ENCODE measurements at regions not wholly inside any gene's neighbourhood (a gene's known extent, or its start where the extent isn't known, plus 50 kb on each side); places are given as distances from the start of the nearest gene placed in this dataset.

- Histone ChIP-seq H3K4me1 (ENCODE audit: insufficient read depth, low read length) (peaks cover 20% of the 10 kb centered on the region), H3K9me3 (ENCODE audit: low read length) (no peaks in the 10 kb centered on the region), H3K36me3 (ENCODE audit: insufficient read depth, low read length) (no peaks in the 10 kb centered on the region), H3K27me3 (ENCODE audit: insufficient read depth, low read length) (no peaks in the 10 kb centered on the region), H2AFZ (ENCODE audit: low read depth, low read length) (no peak overlapping the region), H3K4me3 (ENCODE audit: low read length) (no peak overlapping the region)
These were observed 501.6 kb downstream of the MAT2B start for GRCh38 chr5:164007064-164007463.

- H3K4me3 ChIP-seq (ENCODE audit: low read length), result no peak overlapping the region
- no peaks in the 10 kb centered on the region for H3K9me3 ChIP-seq (ENCODE audit: low read length)
- no peaks in the 10 kb centered on the region for H3K27me3 ChIP-seq (ENCODE audit: insufficient read depth, low read length)
These were observed 504.2 kb downstream of the MAT2B start for GRCh38 chr5:164009621-164010020.

GRCh38 chr5:164010900-164011299 is 505.5 kb downstream of the MAT2B start:
- H3K27me3 ChIP-seq (ENCODE audit: insufficient read depth, low read length), result no peaks in the 10 kb centered on the region
- no peak overlapping the region for H3K4me3 ChIP-seq (ENCODE audit: low read length)
- no peaks in the 10 kb centered on the region for H3K9me3 ChIP-seq (ENCODE audit: low read length)
- no peak overlapping the region for H2AFZ ChIP-seq (ENCODE audit: low read depth, low read length)
- H3K36me3 ChIP-seq (ENCODE audit: insufficient read depth, low read length), result no peaks in the 10 kb centered on the region
- H3K4me1 ChIP-seq (ENCODE audit: insufficient read depth, low read length), result peaks cover 12% of the 10 kb centered on the region

More at GRCh38 chr5:164009621-164010020, 504.2 kb downstream of the MAT2B start:
- Histone ChIP-seq H3K4me1 (ENCODE audit: insufficient read depth, low read length) (peaks cover 12% of the 10 kb centered on the region), H2AFZ (ENCODE audit: low read depth, low read length) (no peak overlapping the region), H3K36me3 (ENCODE audit: insufficient read depth, low read length) (no peaks in the 10 kb centered on the region)

GRCh38 chr5:164012371-164012770 is 507.0 kb downstream of the MAT2B start:
- Histone ChIP-seq H3K9me3 (ENCODE audit: low read length) (no peaks in the 10 kb centered on the region), H3K27me3 (ENCODE audit: insufficient read depth, low read length) (no peaks in the 10 kb centered on the region), H3K36me3 (ENCODE audit: insufficient read depth, low read length) (no peaks in the 10 kb centered on the region), H2AFZ (ENCODE audit: low read depth, low read length) (no peak overlapping the region), H3K4me3 (ENCODE audit: low read length) (no peak overlapping the region), H3K4me1 (ENCODE audit: insufficient read depth, low read length) (peaks cover 12% of the 10 kb centered on the region)

GRCh38 chr5:164013077-164013670 is 507.8 kb downstream of the MAT2B start:
- Histone ChIP-seq H3K27me3 (ENCODE audit: insufficient read depth, low read length) (no peaks in the 10 kb centered on the region), H3K4me1 (ENCODE audit: insufficient read depth, low read length) (peaks cover 12% of the 10 kb centered on the region), H3K9me3 (ENCODE audit: low read length) (no peaks in the 10 kb centered on the region), H3K4me3 (ENCODE audit: low read length) (no peak overlapping the region), H3K36me3 (ENCODE audit: insufficient read depth, low read length) (no peaks in the 10 kb centered on the region), H2AFZ (ENCODE audit: low read depth, low read length) (no peak overlapping the region)

GRCh38 chr5:164020116-164020515 is 514.7 kb downstream of the MAT2B start:
- Histone ChIP-seq H3K27me3 (ENCODE audit: insufficient read depth, low read length) (no peaks in the 10 kb centered on the region), H3K9me3 (ENCODE audit: low read length) (no peaks in the 10 kb centered on the region), H2AFZ (ENCODE audit: low read depth, low read length) (no peak overlapping the region), H3K36me3 (ENCODE audit: insufficient read depth, low read length) (no peaks in the 10 kb centered on the region), H3K4me1 (ENCODE audit: insufficient read depth, low read length) (no peaks in the 10 kb centered on the region), H3K4me3 (ENCODE audit: low read length) (no peak overlapping the region)

GRCh38 chr5:164027738-164028137 is 522.3 kb downstream of the MAT2B start:
- no peak overlapping the region for H2AFZ ChIP-seq (ENCODE audit: low read depth, low read length)
- H3K9me3 ChIP-seq (ENCODE audit: low read length), result no peaks in the 10 kb centered on the region
- H3K27me3 ChIP-seq (ENCODE audit: insufficient read depth, low read length), result no peaks in the 10 kb centered on the region
- no peak overlapping the region for H3K4me3 ChIP-seq (ENCODE audit: low read length)
- H3K4me1 ChIP-seq (ENCODE audit: insufficient read depth, low read length), result no peaks in the 10 kb centered on the region
- no peaks in the 10 kb centered on the region for H3K36me3 ChIP-seq (ENCODE audit: insufficient read depth, low read length)

GRCh38 chr5:164038128-164038783 is 532.8 kb downstream of the MAT2B start:
- H3K36me3 ChIP-seq (ENCODE audit: insufficient read depth, low read length), result no peaks in the 10 kb centered on the region
- no peak overlapping the region for H2AFZ ChIP-seq (ENCODE audit: low read depth, low read length)
- no peaks in the 10 kb centered on the region for H3K9me3 ChIP-seq (ENCODE audit: low read length)
- H3K4me1 ChIP-seq (ENCODE audit: insufficient read depth, low read length), result no peaks in the 10 kb centered on the region
- H3K27me3 ChIP-seq (ENCODE audit: insufficient read depth, low read length), result no peaks in the 10 kb centered on the region
- H3K4me3 ChIP-seq (ENCODE audit: low read length), result no peak overlapping the region

- Histone ChIP-seq H3K36me3 (ENCODE audit: insufficient read depth, low read length) (no peaks in the 10 kb centered on the region), H3K4me3 (ENCODE audit: low read length) (no peak overlapping the region), H3K4me1 (ENCODE audit: insufficient read depth, low read length) (no peaks in the 10 kb centered on the region), H3K27me3 (ENCODE audit: insufficient read depth, low read length) (no peaks in the 10 kb centered on the region), H2AFZ (ENCODE audit: low read depth, low read length) (no peak overlapping the region), H3K9me3 (ENCODE audit: low read length) (no peaks in the 10 kb centered on the region)
These were observed 535.7 kb downstream of the MAT2B start for GRCh38 chr5:164041105-164041504.

GRCh38 chr5:164048359-164048926 is 543.0 kb downstream of the MAT2B start:
- Histone ChIP-seq H3K27me3 (ENCODE audit: insufficient read depth, low read length) (no peaks in the 10 kb centered on the region), H3K36me3 (ENCODE audit: insufficient read depth, low read length) (no peaks in the 10 kb centered on the region), H3K9me3 (ENCODE audit: low read length) (no peaks in the 10 kb centered on the region)

GRCh38 chr5:164051745-164052144 is 546.3 kb downstream of the MAT2B start:
- Histone ChIP-seq H3K27me3 (ENCODE audit: insufficient read depth, low read length) (no peaks in the 10 kb centered on the region), H3K4me1 (ENCODE audit: insufficient read depth, low read length) (no peaks in the 10 kb centered on the region), H3K36me3 (ENCODE audit: insufficient read depth, low read length) (no peaks in the 10 kb centered on the region), H3K9me3 (ENCODE audit: low read length) (no peaks in the 10 kb centered on the region), H2AFZ (ENCODE audit: low read depth, low read length) (no peak overlapping the region), H3K4me3 (ENCODE audit: low read length) (no peak overlapping the region)

More at GRCh38 chr5:164048359-164048926, 543.0 kb downstream of the MAT2B start:
- no peaks in the 10 kb centered on the region for H3K4me1 ChIP-seq (ENCODE audit: insufficient read depth, low read length)
- H3K4me3 ChIP-seq (ENCODE audit: low read length), result no peak overlapping the region
- no peak overlapping the region for H2AFZ ChIP-seq (ENCODE audit: low read depth, low read length)

GRCh38 chr5:164052536-164053093 is 547.2 kb downstream of the MAT2B start:
- no peaks in the 10 kb centered on the region for H3K9me3 ChIP-seq (ENCODE audit: low read length)
- no peaks in the 10 kb centered on the region for H3K4me1 ChIP-seq (ENCODE audit: insufficient read depth, low read length)
- H3K27me3 ChIP-seq (ENCODE audit: insufficient read depth, low read length), result no peaks in the 10 kb centered on the region
- no peaks in the 10 kb centered on the region for H3K36me3 ChIP-seq (ENCODE audit: insufficient read depth, low read length)
- H2AFZ ChIP-seq (ENCODE audit: low read depth, low read length), result no peak overlapping the region
- no peak overlapping the region for H3K4me3 ChIP-seq (ENCODE audit: low read length)

- H3K27me3 ChIP-seq (ENCODE audit: insufficient read depth, low read length), result no peaks in the 10 kb centered on the region
- H3K4me3 ChIP-seq (ENCODE audit: low read length), result no peak overlapping the region
- H3K4me1 ChIP-seq (ENCODE audit: insufficient read depth, low read length), result no peaks in the 10 kb centered on the region
- H3K36me3 ChIP-seq (ENCODE audit: insufficient read depth, low read length), result no peaks in the 10 kb centered on the region
- no peak overlapping the region for H2AFZ ChIP-seq (ENCODE audit: low read depth, low read length)
- H3K9me3 ChIP-seq (ENCODE audit: low read length), result no peaks in the 10 kb centered on the region
These were observed 547.7 kb downstream of the MAT2B start for GRCh38 chr5:164053123-164053522.

Data from neuron (in vitro differentiated cells).